ENCODE measurements at regions not wholly inside any gene's neighbourhood (a gene's known extent, or its start where the extent isn't known, plus 50 kb on each side); places are given as distances from the start of the nearest gene placed in this dataset.

DNA sequence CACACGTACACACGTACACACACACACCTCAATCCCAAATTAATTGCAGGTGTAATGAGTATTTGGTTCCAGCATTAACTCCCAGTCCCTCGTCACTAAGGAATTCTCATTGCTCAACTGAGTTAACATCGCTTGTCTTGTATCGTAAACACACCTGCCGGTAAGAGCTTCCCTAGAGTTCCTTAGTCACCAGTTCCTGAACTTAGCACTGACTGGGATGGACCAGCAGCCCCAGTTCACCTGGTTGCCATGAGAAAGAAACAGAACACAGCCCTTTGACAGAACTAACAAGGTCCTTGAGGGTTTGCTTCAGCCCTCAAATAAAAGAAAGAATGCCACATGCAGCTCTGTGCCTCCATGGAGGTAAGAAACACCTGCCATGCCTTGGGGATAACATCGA, 66.3 kb upstream of the SLCO3A1 start:
- intact Hi-C loops (cut with DNase I) = no loop called here
- 81 to 94% (median 90%) methylated on average over 7 of the region's 7 CpGs for WGBS, 4 donors
- H3K4me1 ChIP-seq = peaks cover 0 to 21% (median 1%) of the 10 kb centered on the region in 12 donors
- no peaks in the 10 kb centered on the region for H3K36me3 ChIP-seq
- H3K4me3 ChIP-seq = no peak overlapping the region
- no peak overlapping the region for H3K27ac ChIP-seq
- no peaks in the 10 kb centered on the region for H3K27me3 ChIP-seq
- no peak for ATAC-seq
- H3K9me3 ChIP-seq = no peaks in the 10 kb centered on the region
- DNase-seq = no peak
- TF ChIP-seq CTCF (IDR thresholded peaks at IDR 0.05) = no peak
- no peak for TF ChIP-seq POLR2A (IDR thresholded peaks at IDR 0.05)

- TF ChIP-seq POLR2A (IDR thresholded peaks at IDR 0.05) (no peak), CTCF (IDR thresholded peaks at IDR 0.05) (no peak)
- Histone ChIP-seq H3K27me3 (no peaks in the 10 kb centered on the region), H3K27ac (no peak overlapping the region), H3K36me3 (no peaks in the 10 kb centered on the region), H3K9me3 (no peaks in the 10 kb centered on the region), H3K4me3 (no peak overlapping the region), H3K4me1 (peaks cover 0 to 6% (median 0%) of the 10 kb centered on the region in 12 donors)
- no peak for DNase-seq
- ATAC-seq = no peak
- WGBS, 4 donors = 71 to 92% (median 83%) methylated on average over 4 to 5 of the region's 5 CpGs
- intact Hi-C loops (cut with DNase I) = no loop called here
Observed at GRCh38 chr15:91789136-91789535, 64.4 kb upstream of the SLCO3A1 start.

DNA sequence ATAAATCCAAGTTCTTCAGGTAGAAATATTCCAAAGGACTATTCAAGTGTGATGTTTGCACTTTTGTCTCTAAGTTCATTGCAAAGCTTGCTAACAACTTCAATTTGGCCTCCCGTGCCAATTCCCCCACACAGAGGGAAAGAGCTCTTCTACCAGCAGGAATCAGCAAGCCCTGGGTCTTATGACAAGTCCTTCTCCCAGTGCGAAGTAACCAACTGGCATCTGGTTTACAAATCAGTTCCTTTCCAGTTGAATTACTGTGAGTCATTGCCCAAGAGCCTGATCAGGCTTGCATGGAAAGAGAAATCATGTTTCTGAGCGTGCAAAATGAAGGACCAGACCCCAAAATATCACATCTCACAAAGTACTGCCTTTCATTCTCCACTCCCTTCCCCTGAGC, 62.7 kb upstream of the SLCO3A1 start:
- no peak for ATAC-seq
- no peaks in the 10 kb centered on the region for H3K36me3 ChIP-seq
- H3K27ac ChIP-seq = peak overlapping the region in 1 of 12 donors; percentile 5
- peaks cover 0 to 12% (median 0%) of the 10 kb centered on the region in 12 donors for H3K4me1 ChIP-seq
- 45 to 71% (median 61%) methylated on average over 3 of the region's 3 CpGs for WGBS, 4 donors
- no peak for DNase-seq
- H3K9me3 ChIP-seq = no peaks in the 10 kb centered on the region
- no peak overlapping the region for H3K4me3 ChIP-seq
- H3K27me3 ChIP-seq = peaks cover 0 to 3% (median 0%) of the 10 kb centered on the region in 9 donors
- TF ChIP-seq POLR2A (IDR thresholded peaks at IDR 0.05) (no peak), CTCF (IDR thresholded peaks at IDR 0.05) (no peak)
- intact Hi-C loops (cut with DNase I) = loop anchor here in 1 of 10 donors (5.0 kb wide), 1 partner anchor 41 kb away; no protein-coding TSS in a partner anchor

DNA sequence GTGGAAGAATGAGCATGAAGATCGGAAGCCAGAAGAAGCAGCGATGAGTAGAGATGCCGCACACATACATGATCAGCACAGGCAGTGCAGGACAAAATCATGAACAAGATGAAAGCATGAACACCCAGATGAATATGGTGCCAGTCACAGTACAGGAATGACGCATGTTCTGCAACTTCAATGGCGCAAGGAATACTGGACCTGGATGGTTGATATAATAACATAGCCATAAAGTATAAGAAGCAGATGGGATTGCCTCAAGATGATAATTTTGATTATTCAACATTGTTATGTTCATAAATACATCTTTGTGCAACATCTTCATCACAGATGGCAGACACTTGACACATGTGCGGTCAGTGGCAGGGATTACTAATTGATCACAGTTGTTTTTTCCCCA, 59.7 kb upstream of the SLCO3A1 start:
- Histone ChIP-seq H3K27ac (no peak overlapping the region), H3K27me3 (peaks cover 0 to 3% (median 0%) of the 10 kb centered on the region in 9 donors), H3K4me1 (peaks cover 0 to 12% (median 0%) of the 10 kb centered on the region in 12 donors), H3K9me3 (no peaks in the 10 kb centered on the region), H3K4me3 (no peak overlapping the region), H3K36me3 (no peaks in the 10 kb centered on the region)
- TF ChIP-seq CTCF (IDR thresholded peaks at IDR 0.05) = no peak
- TF ChIP-seq POLR2A (IDR thresholded peaks at IDR 0.05) = no peak
- no peak for DNase-seq
- intact Hi-C loops (cut with DNase I) = loop anchor here in 1 of 10 donors (5.0 kb wide), 1 partner anchor 39 kb away; no protein-coding TSS in a partner anchor
- ATAC-seq = no peak
- WGBS, 4 donors = 95 to 97% (median 97%) methylated on average over 6 of the region's 6 CpGs

All from heart left ventricle (tissue), 16 donors.